GM12891 (cell line): ENCODE measurements at regions not wholly inside any gene's neighbourhood (a gene's known extent, or its start where the extent isn't known, plus 50 kb on each side); places are given as distances from the start of the nearest gene placed in this dataset.

Experiments used
- PAX5 ChIP-seq: IDR thresholded peaks from 2 replicates; pipeline ENCODE4 v1.6.1; 2011; ENCODE audit warnings: low read length, moderate library complexity, mild to moderate bottlenecking; ENCODE audit not compliant: insufficient read depth, severe bottlenecking
- POLR2A ChIP-seq: IDR thresholded peaks from 2 replicates; pipeline ENCODE4 v1.6.1; 2011; ENCODE audit warnings: low read depth, low read length, control low read depth
- POLR2AphosphoS5 ChIP-seq: IDR thresholded peaks from 2 replicates; pipeline ENCODE4 v1.6.1; 2011; ENCODE audit warnings: low read depth, low read length, control low read depth
- TAF1 ChIP-seq: IDR thresholded peaks from 2 replicates; pipeline ENCODE4 v1.6.1; 2011; ENCODE audit warnings: low read depth, low read length, control low read depth

GRCh38 chr6:157769776-157770426 is 53.1 kb upstream of the SNX9 start:
- TF ChIP-seq POLR2A: no peak
- no peak for TF ChIP-seq POLR2AphosphoS5
- no peak for TF ChIP-seq TAF1
- no peak for TF ChIP-seq PAX5
